ENCODE measurements at regions not wholly inside any gene's neighbourhood (a gene's known extent, or its start where the extent isn't known, plus 50 kb on each side); places are given as distances from the start of the nearest gene placed in this dataset.
A peak's percentile ranks its signal among the peaks of the same experiment; 100 is the strongest.

GRCh38 chr4:14863418-14864364, 138.6 kb upstream of the CPEB2 start:
- Histone ChIP-seq H3K4me3 (ENCODE audit: insufficient read depth, low read depth, low read length, poor library complexity, severe bottlenecking) (no peak overlapping the region), H3K27me3 (replicated peaks; ENCODE audit: control insufficient read depth, insufficient read depth, low read length, poor library complexity, severe bottlenecking) (no peaks in the 10 kb centered on the region)
- no peak for DNase-seq

GRCh38 chr4:14864365-14865030, 137.8 kb upstream of the CPEB2 start:
- H3K27me3 ChIP-seq (replicated peaks; ENCODE audit: control insufficient read depth, insufficient read depth, low read length, poor library complexity, severe bottlenecking): no peaks in the 10 kb centered on the region
- H3K27ac ChIP-seq (ENCODE audit: insufficient read depth, low read length, poor library complexity, severe bottlenecking): no peak overlapping the region
- no peaks in the 10 kb centered on the region for H3K4me1 ChIP-seq (ENCODE audit: control insufficient read depth, insufficient read depth, low read length, poor library complexity, severe bottlenecking)
- no peaks in the 10 kb centered on the region for H3K9me3 ChIP-seq (ENCODE audit: control insufficient read depth, low read length)
- no peak overlapping the region for H3K4me3 ChIP-seq (ENCODE audit: insufficient read depth, low read depth, low read length, poor library complexity, severe bottlenecking)
- DNase-seq: no peak
- no peaks in the 10 kb centered on the region for H3K36me3 ChIP-seq (ENCODE audit: control insufficient read depth, insufficient read depth, low read length)

More at GRCh38 chr4:14863418-14864364, 138.6 kb upstream of the CPEB2 start:
- Histone ChIP-seq H3K36me3 (ENCODE audit: control insufficient read depth, insufficient read depth, low read length) (no peaks in the 10 kb centered on the region), H3K9me3 (ENCODE audit: control insufficient read depth, low read length) (no peaks in the 10 kb centered on the region), H3K27ac (ENCODE audit: insufficient read depth, low read length, poor library complexity, severe bottlenecking) (no peak overlapping the region), H3K4me1 (ENCODE audit: control insufficient read depth, insufficient read depth, low read length, poor library complexity, severe bottlenecking) (no peaks in the 10 kb centered on the region)

- Histone ChIP-seq H3K36me3 (ENCODE audit: control insufficient read depth, insufficient read depth, low read length) (no peaks in the 10 kb centered on the region), H3K9me3 (ENCODE audit: control insufficient read depth, low read length) (no peaks in the 10 kb centered on the region)
- no peak for DNase-seq
These were observed 137.3 kb upstream of the CPEB2 start for GRCh38 chr4:14865031-14865366.

GRCh38 chr4:14865804-14866203, 136.5 kb upstream of the CPEB2 start:
- no peaks in the 10 kb centered on the region for H3K27me3 ChIP-seq (replicated peaks; ENCODE audit: control insufficient read depth, insufficient read depth, low read length, poor library complexity, severe bottlenecking)
- no peaks in the 10 kb centered on the region for H3K4me1 ChIP-seq (ENCODE audit: control insufficient read depth, insufficient read depth, low read length, poor library complexity, severe bottlenecking)
- H3K36me3 ChIP-seq (ENCODE audit: control insufficient read depth, insufficient read depth, low read length): no peaks in the 10 kb centered on the region
- H3K9me3 ChIP-seq (ENCODE audit: control insufficient read depth, low read length): no peaks in the 10 kb centered on the region
- H3K27ac ChIP-seq (ENCODE audit: insufficient read depth, low read length, poor library complexity, severe bottlenecking): no peak overlapping the region
- H3K4me3 ChIP-seq (ENCODE audit: insufficient read depth, low read depth, low read length, poor library complexity, severe bottlenecking): no peak overlapping the region
- DNase-seq: no peak

More at GRCh38 chr4:14865031-14865366, 137.3 kb upstream of the CPEB2 start:
- no peak overlapping the region for H3K27ac ChIP-seq (ENCODE audit: insufficient read depth, low read length, poor library complexity, severe bottlenecking)
- no peaks in the 10 kb centered on the region for H3K27me3 ChIP-seq (replicated peaks; ENCODE audit: control insufficient read depth, insufficient read depth, low read length, poor library complexity, severe bottlenecking)
- no peaks in the 10 kb centered on the region for H3K4me1 ChIP-seq (ENCODE audit: control insufficient read depth, insufficient read depth, low read length, poor library complexity, severe bottlenecking)
- H3K4me3 ChIP-seq (ENCODE audit: insufficient read depth, low read depth, low read length, poor library complexity, severe bottlenecking): no peak overlapping the region

- Histone ChIP-seq H3K36me3 (ENCODE audit: control insufficient read depth, insufficient read depth, low read length) (no peaks in the 10 kb centered on the region), H3K4me3 (ENCODE audit: insufficient read depth, low read depth, low read length, poor library complexity, severe bottlenecking) (no peak overlapping the region), H3K9me3 (ENCODE audit: control insufficient read depth, low read length) (no peaks in the 10 kb centered on the region), H3K27me3 (replicated peaks; ENCODE audit: control insufficient read depth, insufficient read depth, low read length, poor library complexity, severe bottlenecking) (no peaks in the 10 kb centered on the region), H3K27ac (ENCODE audit: insufficient read depth, low read length, poor library complexity, severe bottlenecking) (no peak overlapping the region), H3K4me1 (ENCODE audit: control insufficient read depth, insufficient read depth, low read length, poor library complexity, severe bottlenecking) (no peaks in the 10 kb centered on the region)
- DNase-seq: no peak
These were observed 134.4 kb upstream of the CPEB2 start for GRCh38 chr4:14867847-14868246.

GRCh38 chr4:14868426-14869395, 133.6 kb upstream of the CPEB2 start:
- Histone ChIP-seq H3K4me1 (ENCODE audit: control insufficient read depth, insufficient read depth, low read length, poor library complexity, severe bottlenecking) (no peaks in the 10 kb centered on the region), H3K4me3 (ENCODE audit: insufficient read depth, low read depth, low read length, poor library complexity, severe bottlenecking) (no peak overlapping the region), H3K27me3 (replicated peaks; ENCODE audit: control insufficient read depth, insufficient read depth, low read length, poor library complexity, severe bottlenecking) (no peaks in the 10 kb centered on the region), H3K9me3 (ENCODE audit: control insufficient read depth, low read length) (no peaks in the 10 kb centered on the region), H3K27ac (ENCODE audit: insufficient read depth, low read length, poor library complexity, severe bottlenecking) (no peak overlapping the region), H3K36me3 (ENCODE audit: control insufficient read depth, insufficient read depth, low read length) (no peaks in the 10 kb centered on the region)
- no peak for DNase-seq

- H3K4me1 ChIP-seq (ENCODE audit: control insufficient read depth, insufficient read depth, low read length, poor library complexity, severe bottlenecking): no peaks in the 10 kb centered on the region
- peak in 2 of 3 donors; percentile 1 to 15 for DNase-seq
- no peaks in the 10 kb centered on the region for H3K27me3 ChIP-seq (replicated peaks; ENCODE audit: control insufficient read depth, insufficient read depth, low read length, poor library complexity, severe bottlenecking)
These were observed 130.4 kb upstream of the CPEB2 start for GRCh38 chr4:14871676-14872430.

GRCh38 chr4:14874990-14875389, 127.3 kb upstream of the CPEB2 start:
- no peak overlapping the region for H3K4me3 ChIP-seq (ENCODE audit: insufficient read depth, low read depth, low read length, poor library complexity, severe bottlenecking)
- no peak overlapping the region for H3K27ac ChIP-seq (ENCODE audit: insufficient read depth, low read length, poor library complexity, severe bottlenecking)
- DNase-seq: no peak
- no peaks in the 10 kb centered on the region for H3K27me3 ChIP-seq (replicated peaks; ENCODE audit: control insufficient read depth, insufficient read depth, low read length, poor library complexity, severe bottlenecking)
- peaks cover 4% of the 10 kb centered on the region for H3K4me1 ChIP-seq (ENCODE audit: control insufficient read depth, insufficient read depth, low read length, poor library complexity, severe bottlenecking)
- H3K9me3 ChIP-seq (ENCODE audit: control insufficient read depth, low read length): no peaks in the 10 kb centered on the region
- H3K36me3 ChIP-seq (ENCODE audit: control insufficient read depth, insufficient read depth, low read length): no peaks in the 10 kb centered on the region

More at GRCh38 chr4:14871676-14872430, 130.4 kb upstream of the CPEB2 start:
- H3K4me3 ChIP-seq (ENCODE audit: insufficient read depth, low read depth, low read length, poor library complexity, severe bottlenecking): no peak overlapping the region
- H3K27ac ChIP-seq (ENCODE audit: insufficient read depth, low read length, poor library complexity, severe bottlenecking): no peak overlapping the region
- no peaks in the 10 kb centered on the region for H3K36me3 ChIP-seq (ENCODE audit: control insufficient read depth, insufficient read depth, low read length)
- H3K9me3 ChIP-seq (ENCODE audit: control insufficient read depth, low read length): no peaks in the 10 kb centered on the region
